AG09309 (cell line): ENCODE measurements at regions not wholly inside any gene's neighbourhood (a gene's known extent, or its start where the extent isn't known, plus 50 kb on each side); places are given as distances from the start of the nearest gene placed in this dataset.

Experiments used
- DNase-seq: peaks from one replicate; pipeline ENCODE4 v3.0.0-alpha.2; 2010; ENCODE audit warnings: low read depth
- H3K4me3 ChIP-seq: 2 replicates; pipeline ENCODE4 v1.5.1; 2011; ENCODE audit warnings: mild to moderate bottlenecking, low read depth, low read length, moderate library complexity; ENCODE audit not compliant: control insufficient read depth
- CTCF ChIP-seq: IDR thresholded peaks from 2 replicates; pipeline ENCODE4 v1.5.1; 2011; ENCODE audit warnings: mild to moderate bottlenecking, low read depth, low read length, inconsistent platforms; ENCODE audit not compliant: insufficient read depth, control insufficient read depth; ENCODE audit errors: missing control alignments

DNA sequence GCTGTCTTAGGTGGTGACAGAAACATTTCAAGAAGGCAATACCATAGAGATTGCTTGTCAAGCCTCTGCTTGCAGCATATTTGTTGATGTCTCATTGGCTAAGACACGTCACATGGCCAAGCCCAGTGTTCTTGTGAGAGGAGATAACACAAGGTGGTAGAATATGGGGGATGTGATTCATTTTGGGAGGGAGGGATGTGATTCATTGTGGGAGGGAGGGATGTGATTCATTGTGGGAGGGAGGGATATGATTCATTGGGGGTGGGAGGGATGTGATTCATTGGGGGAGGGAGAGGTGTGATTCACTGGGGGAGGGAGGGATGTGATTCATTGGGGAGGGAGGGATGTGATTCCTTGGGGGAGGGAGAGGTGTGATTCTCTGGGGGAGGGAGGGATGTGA, 470.5 kb upstream of the SALL1 start:
- DNase-seq, result no peak
- H3K4me3 ChIP-seq, result no peak overlapping the region
- no peak for TF ChIP-seq CTCF

- TF ChIP-seq CTCF, result no peak
- no peak for DNase-seq
- no peak overlapping the region for H3K4me3 ChIP-seq
Observed at GRCh38 chr16:51615141-51615540, 464.1 kb upstream of the SALL1 start.

DNA sequence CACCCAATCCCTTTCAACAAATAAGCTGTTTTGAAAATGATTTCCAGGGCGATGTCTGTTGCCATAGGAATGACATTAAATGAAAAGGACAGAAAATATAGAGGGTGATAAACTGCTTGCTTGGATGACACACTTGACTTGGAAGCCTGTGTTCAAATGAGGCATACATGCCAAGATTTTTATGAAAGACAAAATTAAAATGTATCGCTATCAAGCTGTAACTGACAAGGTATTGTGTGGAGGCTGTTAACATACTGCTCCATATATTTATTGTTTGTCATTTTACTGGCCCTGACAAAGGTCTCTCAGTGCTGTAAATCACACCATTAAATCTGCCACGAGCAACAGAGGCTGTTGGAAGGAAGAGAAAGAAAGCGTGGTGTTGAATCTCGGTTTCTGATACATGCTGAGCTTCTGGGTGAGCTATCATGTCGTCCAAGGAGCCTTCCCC, 456.2 kb upstream of the SALL1 start:
- no peak overlapping the region for H3K4me3 ChIP-seq
- TF ChIP-seq CTCF, result no peak
- no peak for DNase-seq

GRCh38 chr16:51596247-51596646, 445.2 kb upstream of the SALL1 start:
- H3K4me3 ChIP-seq, result no peak overlapping the region
- no peak for DNase-seq
- TF ChIP-seq CTCF, result no peak

DNA sequence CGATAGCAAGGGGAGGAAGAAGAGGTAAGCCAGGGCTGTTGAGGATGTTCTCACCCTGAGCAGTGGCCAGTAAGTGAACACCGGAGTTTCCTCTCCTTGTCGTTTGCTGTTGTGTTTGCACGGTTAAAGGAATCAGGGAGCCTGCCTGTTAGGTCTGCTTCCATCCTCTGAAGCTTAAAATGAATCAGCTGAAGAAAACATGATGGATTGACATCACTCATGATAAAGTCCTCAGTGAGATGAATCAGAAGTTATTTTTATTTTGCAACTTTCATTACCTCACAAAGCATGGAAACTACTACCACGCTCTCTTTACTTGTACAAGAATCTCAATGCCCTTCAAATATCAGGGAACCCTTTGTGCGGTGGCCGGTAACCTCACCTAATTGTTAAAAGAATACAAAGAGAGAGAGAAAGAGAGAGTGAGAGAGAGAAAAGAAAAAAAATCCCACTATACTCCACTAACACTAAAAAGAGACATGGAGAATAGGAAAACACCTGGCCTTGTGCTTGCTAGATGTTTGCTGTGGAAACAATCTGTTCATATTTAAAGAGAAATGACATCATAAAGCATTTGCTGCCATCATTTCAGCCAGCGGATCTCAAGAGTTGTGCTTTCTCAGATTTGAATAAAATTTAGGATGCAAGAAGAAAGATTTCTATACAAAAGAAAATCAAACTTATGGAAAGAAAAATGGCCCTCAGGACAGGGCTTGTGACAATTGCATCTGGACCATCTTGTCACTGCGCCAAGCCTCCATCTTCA, 441.6 kb upstream of the SALL1 start:
- no peak overlapping the region for H3K4me3 ChIP-seq
- DNase-seq, result no peak
- TF ChIP-seq CTCF, result no peak

- no peak for TF ChIP-seq CTCF
- DNase-seq, result no peak
- no peak overlapping the region for H3K4me3 ChIP-seq
Observed at GRCh38 chr16:51592001-51592501, 441.0 kb upstream of the SALL1 start.

DNA sequence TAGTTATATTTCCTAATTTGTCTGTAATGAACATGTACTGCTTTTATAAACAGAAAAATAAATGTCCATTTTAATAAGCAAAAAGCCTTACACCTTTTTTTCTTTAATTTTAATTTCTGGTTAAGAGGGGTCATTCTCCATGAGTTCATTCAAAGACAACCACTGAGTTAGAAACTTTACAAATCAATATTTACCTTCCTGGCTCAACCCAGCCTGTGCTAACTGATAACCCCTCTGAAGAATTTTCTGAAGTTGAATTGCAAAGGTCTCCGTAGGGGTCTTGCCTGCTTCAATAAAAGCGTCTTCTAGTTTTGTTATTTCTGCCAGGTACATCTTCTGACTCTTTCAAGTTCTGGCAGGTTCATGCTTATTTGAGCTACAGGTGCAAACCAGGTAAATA, 440.4 kb upstream of the SALL1 start:
- no peak for TF ChIP-seq CTCF
- no peak for DNase-seq
- no peak overlapping the region for H3K4me3 ChIP-seq
